IMR-90 (cell line): ENCODE measurements at regions not wholly inside any gene's neighbourhood (a gene's known extent, or its start where the extent isn't known, plus 50 kb on each side); places are given as distances from the start of the nearest gene placed in this dataset.

Experiments
- ATAC-seq: fragments of 200-7000 bp; cut with Tn5 transposase; 2 replicates; pipeline ENCODE4 v1.9.1; 2020; ENCODE audit warnings: low read depth, mild to moderate bottlenecking, moderate library complexity
- BruUV-seq: library from RNA; stranded (reverse); fragments of 400-500 nt; replicated peaks from 2 replicates; lab custom pipeline; 2021; lab: Mats Ljungman, UMichigan
- CTCF ChIA-PET: fragments of 300-600 bp; formaldehyde crosslinking; extraction: SDS; loops from one replicate; lab custom pipeline; 2021; ENCODE audit warnings: antibody characterized with exemption; lab: Yijun Ruan, JAX
- POLR2A ChIA-PET: fragments of 300-600 bp; sonication (Branson Sonifier 250); formaldehyde crosslinking; loops from one replicate; lab custom pipeline; 2022; ENCODE audit warnings: antibody characterized with exemption; ENCODE audit not compliant: unreplicated experiment; lab: Charles Lee
- DNase-seq: peaks from one replicate; pipeline ENCODE4 v3.0.0; 2013
- H2AFZ ChIP-seq: replicated peaks from 2 replicates; pipeline ENCODE3; 2013; ENCODE audit warnings: low read length, mild to moderate bottlenecking; ENCODE audit not compliant: poor library complexity
- H2AK5ac ChIP-seq: 2 replicates; pipeline ENCODE4 v1.6.1; 2013; ENCODE audit warnings: low read depth, low read length, inconsistent platforms
- H2AK9ac ChIP-seq: replicated peaks from 2 replicates; pipeline ENCODE3; 2013; ENCODE audit warnings: mild to moderate bottlenecking, low read depth, low read length, moderate library complexity; ENCODE audit not compliant: poor library complexity
- H2BK120ac ChIP-seq: 2 replicates; pipeline ENCODE4 v1.6.1; 2013; ENCODE audit warnings: low read depth, low read length, inconsistent platforms
- H2BK15ac ChIP-seq: 3 replicates; pipeline ENCODE4 v1.6.1; 2013; ENCODE audit warnings: low read depth, low read length, inconsistent platforms
- H2BK20ac ChIP-seq: 2 replicates; pipeline ENCODE4 v1.6.1; 2013; ENCODE audit warnings: low read depth, mild to moderate bottlenecking, inconsistent platforms, low read length, moderate library complexity
- H2BK5ac ChIP-seq: 2 replicates; pipeline ENCODE4 v1.6.1; 2013; ENCODE audit warnings: mild to moderate bottlenecking, low read depth, low read length, inconsistent platforms; ENCODE audit not compliant: poor library complexity, severe bottlenecking
- H3K14ac ChIP-seq: replicated peaks from 2 replicates; pipeline ENCODE4 v1.6.1; 2013; ENCODE audit warnings: low read depth, low read length, inconsistent platforms
- H3K18ac ChIP-seq: 2 replicates; pipeline ENCODE4 v1.6.1; 2013; ENCODE audit warnings: low read depth, low read length, control low read depth
- H3K23ac ChIP-seq: 2 replicates; pipeline ENCODE4 v1.6.1; 2013; ENCODE audit warnings: low read depth, low read length, inconsistent platforms
- H3K27ac ChIP-seq: 2 replicates; pipeline ENCODE4 v1.5.1; 2013; ENCODE audit warnings: mild to moderate bottlenecking, control low read depth, low read length; ENCODE audit not compliant: insufficient read depth
- H3K27me3 ChIP-seq: 2 replicates; pipeline ENCODE4 v1.6.1; 2013; ENCODE audit warnings: low read length; ENCODE audit not compliant: control insufficient read depth, insufficient read depth
- H3K36me3 ChIP-seq: 2 replicates; pipeline ENCODE4 v1.6.1; 2013; ENCODE audit warnings: low read length, mixed read lengths; ENCODE audit not compliant: control insufficient read depth, insufficient read depth
- H3K4ac ChIP-seq: 2 replicates; pipeline ENCODE4 v1.6.1; 2013; ENCODE audit warnings: low read depth, low read length, inconsistent platforms
- H3K4me1 ChIP-seq: 2 replicates; pipeline ENCODE4 v1.6.1; 2013; ENCODE audit warnings: low read length, mixed read lengths; ENCODE audit not compliant: control insufficient read depth, insufficient read depth
- H3K4me2 ChIP-seq: 2 replicates; pipeline ENCODE4 v1.6.1; 2013; ENCODE audit warnings: low read depth, mild to moderate bottlenecking, control low read depth, low read length, moderate library complexity
- H3K4me3 ChIP-seq: 2 replicates; pipeline ENCODE4 v1.5.1; 2013; ENCODE audit warnings: low read depth, mild to moderate bottlenecking, control low read depth, low read length, moderate library complexity; ENCODE audit not compliant: insufficient read depth
- H3K56ac ChIP-seq: 2 replicates; pipeline ENCODE4 v1.6.1; 2013; ENCODE audit warnings: low read length, inconsistent platforms; ENCODE audit not compliant: insufficient read depth; ENCODE audit errors: extremely low read depth
- H3K79me1 ChIP-seq, 2 experiments: 2 replicates each; pipeline ENCODE4 v1.6.1; 2013; ENCODE audit warnings: low read length in 2 of 2, inconsistent platforms in 1 of 2, low read depth in 1 of 2
- H3K9ac ChIP-seq: 2 replicates; pipeline ENCODE4 v1.6.1; 2013; ENCODE audit warnings: low read depth, low read length, control low read depth
- H3K9me1 ChIP-seq: 2 replicates; pipeline ENCODE4 v1.6.1; 2013; ENCODE audit warnings: low read length, inconsistent platforms; ENCODE audit not compliant: insufficient read depth
- H3K9me3 ChIP-seq: 2 replicates; pipeline ENCODE4 v1.6.1; 2013; ENCODE audit warnings: low read length; ENCODE audit not compliant: control insufficient read depth, insufficient read depth
- H4K20me1 ChIP-seq: 2 replicates; pipeline ENCODE4 v1.6.1; 2013; ENCODE audit warnings: low read length, inconsistent platforms; ENCODE audit not compliant: insufficient read depth
- H4K5ac ChIP-seq: 2 replicates; pipeline ENCODE4 v1.6.1; 2013; ENCODE audit warnings: mild to moderate bottlenecking, low read depth, low read length, control low read depth
- H4K8ac ChIP-seq, 2 experiments: 2 replicates each; pipeline ENCODE4 v1.6.1; 2013; ENCODE audit warnings: low read depth in 2 of 2, low read length in 2 of 2, control low read depth in 1 of 2, inconsistent platforms in 1 of 2
- H4K91ac ChIP-seq: 2 replicates; pipeline ENCODE4 v1.6.1; 2013; ENCODE audit warnings: low read depth, low read length, inconsistent platforms; ENCODE audit not compliant: insufficient read depth
- BHLHE40 ChIP-seq: fragments of 150-350 bp; IDR thresholded peaks from 2 replicates; pipeline ENCODE4 v1.6.1; 2016; ENCODE audit warnings: mild to moderate bottlenecking, low read depth, low read length
- CEBPB ChIP-seq: IDR thresholded peaks from 2 replicates; pipeline ENCODE4 v1.6.1; 2012; ENCODE audit warnings: low read depth, low read length, improper control_type of control experiment
- CHD1 ChIP-seq: IDR thresholded peaks from 2 replicates; pipeline ENCODE4 v1.6.1; 2012; ENCODE audit warnings: low read depth, low read length, improper control_type of control experiment
- CTCF ChIP-seq: conservative IDR thresholded peaks from 2 replicates; pipeline ENCODE4 v1.5.1; 2012; ENCODE audit warnings: mild to moderate bottlenecking, low read depth, low read length, improper control_type of control experiment
- ELK1 ChIP-seq: fragments of 150-350 bp; IDR thresholded peaks from 2 replicates; pipeline ENCODE4 v1.6.1; 2016; ENCODE audit warnings: low read depth, mild to moderate bottlenecking, low read length, moderate library complexity, borderline replicate concordance
- FOS ChIP-seq: fragments of 150-350 bp; IDR thresholded peaks from 2 replicates; pipeline ENCODE4 v1.6.1; 2016; ENCODE audit warnings: low read depth, low read length
- MAFK ChIP-seq: IDR thresholded peaks from 2 replicates; pipeline ENCODE4 v1.6.1; 2012; ENCODE audit warnings: low read depth, low read length, improper control_type of control experiment
- MAZ ChIP-seq: IDR thresholded peaks from 2 replicates; pipeline ENCODE4 v1.6.1; 2012; ENCODE audit warnings: low read depth, mild to moderate bottlenecking, low read length, improper control_type of control experiment, moderate library complexity, borderline replicate concordance
- MXI1 ChIP-seq: IDR thresholded peaks from 2 replicates; pipeline ENCODE4 v1.6.1; 2012; ENCODE audit warnings: low read depth, mild to moderate bottlenecking, low read length, moderate library complexity, borderline replicate concordance
- NFE2L2 ChIP-seq: fragments of 150-350 bp; IDR thresholded peaks from 2 replicates; pipeline ENCODE4 v1.6.1; 2016; ENCODE audit warnings: low read depth, mild to moderate bottlenecking, low read length
- POLR2A ChIP-seq: IDR thresholded peaks from 2 replicates; pipeline ENCODE4 v1.6.1; 2012; ENCODE audit warnings: mild to moderate bottlenecking, low read depth, low read length
- RAD21 ChIP-seq: IDR thresholded peaks from 2 replicates; pipeline ENCODE4 v1.6.1; 2012; ENCODE audit warnings: low read length, improper control_type of control experiment
- RCOR1 ChIP-seq: IDR thresholded peaks from 2 replicates; pipeline ENCODE4 v1.6.1; 2012; ENCODE audit warnings: mild to moderate bottlenecking, low read length, improper control_type of control experiment; ENCODE audit not compliant: insufficient replicate concordance
- RFX5 ChIP-seq: IDR thresholded peaks from 2 replicates; pipeline ENCODE4 v1.8.0; 2012; ENCODE audit warnings: low read depth, mild to moderate bottlenecking, low read length, moderate library complexity
- SMC3 ChIP-seq: fragments of 150-350 bp; IDR thresholded peaks from 2 replicates; pipeline ENCODE4 v1.6.1; 2016; ENCODE audit warnings: low read depth, mild to moderate bottlenecking, antibody characterized with exemption, low read length, moderate library complexity
- USF2 ChIP-seq: fragments of 150-350 bp; IDR thresholded peaks from 2 replicates; pipeline ENCODE4 v1.6.1; 2017; ENCODE audit warnings: mild to moderate bottlenecking, antibody characterized with exemption, low read length, low read depth
- WGBS, 2 experiments: methylation state at CpG; one replicate each; pipeline versions ENCODE4 v1.1.5 to v1.1.7; 2013; ENCODE audit warnings: missing lambda C conversion rate in 2 of 2; ENCODE audit not compliant: insufficient read length in 1 of 2; ENCODE audit errors: extremely low coverage in 2 of 2; 5-methylcytosine and 5-hydroxymethylcytosine counted together
- dilution Hi-C: fragments of 300-500 bp; cut with HindIII; formaldehyde crosslinking; loops from one replicate; pipeline ENCODE4 v1.14.3; 2018; ENCODE audit warnings: low sequenced_read_pairs; ENCODE audit not compliant: unreplicated experiment
- in situ Hi-C: fragments of 300-500 bp; cut with MboI; formaldehyde crosslinking; loops from 3 replicates; pipeline ENCODE4 v1.14.3; 2019; ENCODE audit warnings: low sequenced_read_pairs, inconsistent platforms, mixed read lengths
- intact Hi-C: fragments of 100-400 bp; cut with micrococcal nuclease; formaldehyde crosslinking; loops from 2 replicates; pipeline ENCODE4 v1.10.0; 2022

- no peaks in the 10 kb centered on the region for H3K36me3 ChIP-seq
- DNase-seq = no peak
- no peak overlapping the region for H4K91ac ChIP-seq
- intact Hi-C loops (no loop called here), in situ Hi-C loops (no loop called here), dilution Hi-C loops (no loop called here)
- H4K5ac ChIP-seq = no peak overlapping the region
- POLR2A ChIA-PET = no interaction called here
- H3K9me1 ChIP-seq = no peaks in the 10 kb centered on the region
- no peak overlapping the region for H4K8ac ChIP-seq
- CTCF ChIA-PET = no interaction called here
- no peak overlapping the region for H3K56ac ChIP-seq
- H2BK15ac ChIP-seq = no peak overlapping the region
- no peak overlapping the region for H3K4me3 ChIP-seq
- H3K18ac ChIP-seq = no peak overlapping the region
- H2AFZ ChIP-seq = no peak overlapping the region
- H3K9me3 ChIP-seq = no peaks in the 10 kb centered on the region; the same call in none of the 2 replicates
- TF ChIP-seq RAD21 (no peak), MAFK (no peak), USF2 (no peak), CHD1 (no peak), RCOR1 (no peak), POLR2A (no peak), FOS (no peak), MXI1 (no peak), CEBPB (no peak), CTCF (no peak), SMC3 (no peak), MAZ (no peak), RFX5 (no peak), BHLHE40 (no peak), ELK1 (no peak), NFE2L2 (no peak)
- H2AK5ac ChIP-seq = no peak overlapping the region
- H3K27ac ChIP-seq = no peak overlapping the region
- H4K20me1 ChIP-seq = no peaks in the 10 kb centered on the region
- H3K79me1 ChIP-seq = no peaks in the 10 kb centered on the region
- H3K9ac ChIP-seq = no peak overlapping the region
- H3K27me3 ChIP-seq = no peaks in the 10 kb centered on the region
- H3K4ac ChIP-seq = no peak overlapping the region
- ATAC-seq = no peak
- no TSS peak for BruUV-seq
- no CpG with 5 or more reads among the region's 1 CpG for WGBS, 2 experiments
- H2BK5ac ChIP-seq = no peak overlapping the region
- H3K14ac ChIP-seq = no peak overlapping the region
- no peak overlapping the region for H2BK120ac ChIP-seq
- H2BK20ac ChIP-seq = no peak overlapping the region
- no peak overlapping the region for H3K23ac ChIP-seq
- no peaks in the 10 kb centered on the region for H3K4me1 ChIP-seq
- H3K4me2 ChIP-seq = no peak overlapping the region
- no peak overlapping the region for H2AK9ac ChIP-seq
These were observed 115.3 kb downstream of the ALG10B start for GRCh38 chr12:38431921-38432320.
